RPMI7951 (cell line): ENCODE measurements at regions not wholly inside any gene's neighbourhood (a gene's known extent, or its start where the extent isn't known, plus 50 kb on each side); places are given as distances from the start of the nearest gene placed in this dataset.
"Not testable (repeated sequence)": the region's sequence is repeated elsewhere in the genome, so short reads cannot be mapped to it uniquely, and the experiment has no call there.

Experiments
- DNase-seq: peaks from one replicate; pipeline ENCODE4 v3.0.0-alpha.2; 2012; ENCODE audit warnings: low read depth

- DNase-seq, result no peak
Observed at GRCh38 chr6:67224989-67225388, 1410.1 kb upstream of the ADGRB3 start.

GRCh38 chr6:67221226-67221625 lies 1413.9 kb upstream of the ADGRB3 start:
- DNase-seq, result no peak

- DNase-seq, result no peak
Observed at GRCh38 chr6:67219346-67219745, 1415.7 kb upstream of the ADGRB3 start.

- DNase-seq, result no peak
Observed at GRCh38 chr6:67212584-67212983, 1422.5 kb upstream of the ADGRB3 start.

GRCh38 chr6:67210450-67210849 lies 1424.6 kb upstream of the ADGRB3 start:
- no peak for DNase-seq

- no peak for DNase-seq
Observed at GRCh38 chr6:67201563-67201962, 1433.5 kb upstream of the ADGRB3 start.

GRCh38 chr6:67200626-67201403 lies 1434.3 kb upstream of the ADGRB3 start:
- no peak for DNase-seq

GRCh38 chr6:67199425-67199824 lies 1435.7 kb upstream of the ADGRB3 start:
- DNase-seq, result no peak

- DNase-seq, result no peak
Observed at GRCh38 chr6:67190733-67191132, 1444.3 kb upstream of the ADGRB3 start.

- no peak for DNase-seq
Observed at GRCh38 chr6:67184405-67184804, 1450.7 kb upstream of the ADGRB3 start.

- DNase-seq, result no peak
Observed at GRCh38 chr6:67175101-67175500, 1460.0 kb upstream of the ADGRB3 start.

GRCh38 chr6:67165606-67166005 lies 1458.6 kb upstream of the EYS start:
- no peak for DNase-seq

- no peak for DNase-seq
Observed at GRCh38 chr6:67160820-67161219, 1453.8 kb upstream of the EYS start.

- DNase-seq, result no peak
Observed at GRCh38 chr6:67141005-67141404, 1434.0 kb upstream of the EYS start.

GRCh38 chr6:67133973-67134372 lies 1426.9 kb upstream of the EYS start:
- DNase-seq, result no peak

- DNase-seq, result no peak
Observed at GRCh38 chr6:67131827-67132226, 1424.8 kb upstream of the EYS start.

- DNase-seq, result no peak
Observed at GRCh38 chr6:67129780-67130179, 1422.8 kb upstream of the EYS start.

- no peak for DNase-seq
Observed at GRCh38 chr6:67127041-67127440, 1420.0 kb upstream of the EYS start.

GRCh38 chr6:67121115-67121514 lies 1414.1 kb upstream of the EYS start:
- DNase-seq, result no peak

GRCh38 chr6:67112120-67112519 lies 1405.1 kb upstream of the EYS start:
- no peak for DNase-seq

GRCh38 chr6:67102743-67103142 lies 1395.7 kb upstream of the EYS start:
- DNase-seq, result no peak

GRCh38 chr6:67095618-67096226 lies 1388.7 kb upstream of the EYS start:
- DNase-seq, result not testable (repeated sequence)

- no peak for DNase-seq
Observed at GRCh38 chr6:67094431-67094946, 1387.5 kb upstream of the EYS start.
